HepG2 (cell line): ENCODE measurements at regions not wholly inside any gene's neighbourhood (a gene's known extent, or its start where the extent isn't known, plus 50 kb on each side); places are given as distances from the start of the nearest gene placed in this dataset.
A peak's percentile ranks its signal among the peaks of the same experiment; 100 is the strongest.
"Not testable (repeated sequence)": the region's sequence is repeated elsewhere in the genome, so short reads cannot be mapped to it uniquely, and the experiment has no call there.

Experiments
- CREM ChIP-seq, 2 experiments: sonication (generic) in 1 of 2; formaldehyde crosslinking in 1 of 2; IDR thresholded peaks; 2 replicates each; pipeline versions ENCODE4 v1.4.0 to v1.6.1; 2016 to 2020; ENCODE audit warnings: antibody characterized with exemption in 1 of 2, mild to moderate bottlenecking in 1 of 2, missing genetic modification reagents in 1 of 2
- DNMT3B ChIP-seq: conservative IDR thresholded peaks from 2 replicates; pipeline ENCODE4 v1.6.1; 2016; ENCODE audit warnings: missing biosample characterization, control low read depth
- ERF ChIP-seq: IDR thresholded peaks from 2 replicates; pipeline ENCODE4 v1.6.1; 2018; ENCODE audit warnings: missing biosample characterization, missing genetic modification reagents
- ETV5 ChIP-seq: IDR thresholded peaks from 2 replicates; pipeline ENCODE4 v1.6.1; 2018; ENCODE audit warnings: missing biosample characterization, missing genetic modification reagents, inconsistent platforms, borderline replicate concordance
- GABPB1 ChIP-seq: IDR thresholded peaks from 2 replicates; pipeline ENCODE4 v1.6.1; 2016; ENCODE audit warnings: mild to moderate bottlenecking, missing genetic modification reagents, moderate library complexity, missing compliant biosample characterization
- HCFC1 ChIP-seq: fragments of 150-350 bp; IDR thresholded peaks from 2 replicates; pipeline ENCODE4 v1.6.1; 2014; ENCODE audit warnings: low read depth, low read length
- ISL2 ChIP-seq: sonication (generic); formaldehyde crosslinking; IDR thresholded peaks from 2 replicates; pipeline ENCODE4 v1.5.0; 2020; ENCODE audit warnings: missing genetic modification reagents
- KAT7 ChIP-seq: IDR thresholded peaks from 2 replicates; pipeline ENCODE4 v1.6.1; 2018; ENCODE audit warnings: borderline replicate concordance, missing compliant biosample characterization
- LCORL ChIP-seq, 2 experiments: fragments of 450-650 bp in 1 of 2; sonication (generic) in 1 of 2; formaldehyde crosslinking in 1 of 2; IDR thresholded peaks; 2 replicates each; pipeline versions ENCODE4 v1.5.0 to v1.6.1; 2017 to 2020; ENCODE audit warnings: antibody characterized with exemption in 1 of 2, missing genetic modification reagents in 1 of 2
- MXD4 ChIP-seq: IDR thresholded peaks from 2 replicates; pipeline ENCODE4 v1.6.1; 2016; ENCODE audit warnings: mild to moderate bottlenecking, missing biosample characterization, missing genetic modification reagents
- NFAT5 ChIP-seq: sonication (generic); formaldehyde crosslinking; IDR thresholded peaks from 2 replicates; pipeline ENCODE4 v1.4.0; 2020; ENCODE audit warnings: missing genetic modification reagents
- PHF8 ChIP-seq: sonication (generic); formaldehyde crosslinking; IDR thresholded peaks from 2 replicates; pipeline ENCODE4 v1.5.0; 2020; ENCODE audit warnings: missing genetic modification reagents
- POLR2A ChIP-seq, 2 experiments: IDR thresholded peaks; 2 replicates each; pipeline ENCODE4 v1.6.1; 2011; ENCODE audit warnings: low read depth in 2 of 2, low read length in 2 of 2, mild to moderate bottlenecking in 1 of 2, moderate library complexity in 1 of 2; ENCODE audit not compliant: insufficient read depth in 1 of 2
- POLR2G ChIP-seq: fragments of 200-400 bp; formaldehyde crosslinking; IDR thresholded peaks from 2 replicates; pipeline ENCODE4 v1.6.1; 2018; ENCODE audit warnings: mild to moderate bottlenecking, low read depth, low read length, moderate library complexity
- SIX1 ChIP-seq: sonication (generic); formaldehyde crosslinking; IDR thresholded peaks from 2 replicates; pipeline ENCODE4 v1.4.0; 2020; ENCODE audit warnings: missing genetic modification reagents, borderline replicate concordance
- SMAD1 ChIP-seq: sonication (generic); formaldehyde crosslinking; IDR thresholded peaks from 2 replicates; pipeline ENCODE4 v1.4.0; 2020; ENCODE audit warnings: missing genetic modification reagents, low read depth, mild to moderate bottlenecking, borderline replicate concordance
- YEATS4 ChIP-seq: sonication (generic); formaldehyde crosslinking; IDR thresholded peaks from 2 replicates; pipeline ENCODE4 v1.4.0; 2020; ENCODE audit warnings: missing genetic modification reagents, borderline replicate concordance
- ZBTB7B ChIP-seq: sonication (generic); formaldehyde crosslinking; IDR thresholded peaks from 2 replicates; pipeline ENCODE4 v1.4.0; 2020; ENCODE audit warnings: missing genetic modification reagents
- ZNF143 ChIP-seq: sonication (generic); formaldehyde crosslinking; IDR thresholded peaks from 2 replicates; pipeline ENCODE4 v1.4.0; 2020; ENCODE audit warnings: missing genetic modification reagents
- ZNF574 ChIP-seq: sonication (generic); formaldehyde crosslinking; IDR thresholded peaks from 2 replicates; pipeline ENCODE4 v1.4.0; 2020; ENCODE audit warnings: missing genetic modification reagents

GRCh38 chr20:30579824-30580438 lies 677.5 kb upstream of the DEFB115 start (continued):
- TF ChIP-seq ZNF574 (CRISPR knock-in tag) (peak; percentile 98), NFAT5 (CRISPR knock-in tag) (0 out of 2 replicates have a peak, but pooled peaks have one; percentile 28), ETV5 (CRISPR knock-in tag) (0 out of 2 replicates have a peak, but pooled peaks have one; percentile 17), MXD4 (CRISPR knock-in tag) (peak; percentile 55; the same call in 1 of the 2 replicates), PHF8 (peak; percentile 95), ZNF143 (peak; percentile 97), POLR2A (IDR thresholded peaks at IDR 0.05; ENCODE audit: insufficient read depth in 1 of 2, low read depth in 2 of 2, low read length in 2 of 2) (peak; percentile 53 to 65), KAT7 (CRISPR knock-in tag) (0 out of 2 replicates have a peak, but pooled peaks have one; percentile 33), HCFC1 (peak; percentile 87), POLR2G (peak; percentile 58), ISL2 (CRISPR knock-in tag) (peak; percentile 45; the same call in 1 of the 2 replicates), ERF (CRISPR knock-in tag) (peak; percentile 72), SIX1 (CRISPR knock-in tag) (peak; percentile 96), DNMT3B (CRISPR knock-in tag) (0 out of 2 replicates have a peak, but pooled peaks have one; percentile 20), CREM (IDR thresholded peaks at IDR 0.05) (peak; percentile 97), ZBTB7B (CRISPR knock-in tag) (peak; percentile 54), SMAD1 (CRISPR knock-in tag) (0 out of 2 replicates have a peak, but pooled peaks have one; percentile 56), GABPB1 (CRISPR knock-in tag) (peak; percentile 96), LCORL (IDR thresholded peaks at IDR 0.05) (peak; percentile 42; the same call in 1 of the 2 replicates), LCORL (CRISPR knock-in tag; IDR thresholded peaks at IDR 0.05) (0 out of 2 replicates have a peak, but pooled peaks have one; percentile 31), YEATS4 (CRISPR knock-in tag) (peak; percentile 40; the same call in 1 of the 2 replicates)
- TF ChIP-seq CREM (CRISPR knock-in tag; IDR thresholded peaks at IDR 0.05) = not testable (repeated sequence)
